ENCODE measurements at regions not wholly inside any gene's neighbourhood (a gene's known extent, or its start where the extent isn't known, plus 50 kb on each side); places are given as distances from the start of the nearest gene placed in this dataset.
"Not testable (repeated sequence)": the region's sequence is repeated elsewhere in the genome, so short reads cannot be mapped to it uniquely, and the experiment has no call there.

DNA sequence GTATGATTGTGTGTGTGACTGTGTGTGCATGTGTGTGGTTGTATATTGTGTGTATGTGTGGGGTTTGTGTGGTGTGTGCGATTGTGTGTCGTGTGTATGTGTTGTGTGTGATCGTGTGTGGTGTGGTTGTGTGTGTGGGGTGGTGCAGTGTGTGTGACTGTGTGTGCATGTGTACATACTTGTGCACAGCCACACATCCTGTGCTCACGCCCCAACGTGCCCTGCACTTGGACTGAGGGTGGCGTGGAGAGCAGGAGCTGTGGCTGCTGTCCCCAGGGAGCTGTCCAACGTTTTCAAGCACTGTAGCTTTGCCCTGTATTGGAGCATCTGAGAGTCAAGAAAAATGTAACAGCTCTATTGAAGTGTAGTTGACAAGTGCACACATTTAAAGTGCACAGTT lies 243.2 kb upstream of the HDAC4 start:
- no peak overlapping the region for H3K4me3 ChIP-seq
- H3K27ac ChIP-seq, result no peak overlapping the region
- ATAC-seq (no peak), DNase-seq (no peak)
- intact Hi-C loops (cut with DNase I), result no loop called here
- no peak for TF ChIP-seq POLR2A (IDR thresholded peaks at IDR 0.05)
- TF ChIP-seq, protein P1, sequence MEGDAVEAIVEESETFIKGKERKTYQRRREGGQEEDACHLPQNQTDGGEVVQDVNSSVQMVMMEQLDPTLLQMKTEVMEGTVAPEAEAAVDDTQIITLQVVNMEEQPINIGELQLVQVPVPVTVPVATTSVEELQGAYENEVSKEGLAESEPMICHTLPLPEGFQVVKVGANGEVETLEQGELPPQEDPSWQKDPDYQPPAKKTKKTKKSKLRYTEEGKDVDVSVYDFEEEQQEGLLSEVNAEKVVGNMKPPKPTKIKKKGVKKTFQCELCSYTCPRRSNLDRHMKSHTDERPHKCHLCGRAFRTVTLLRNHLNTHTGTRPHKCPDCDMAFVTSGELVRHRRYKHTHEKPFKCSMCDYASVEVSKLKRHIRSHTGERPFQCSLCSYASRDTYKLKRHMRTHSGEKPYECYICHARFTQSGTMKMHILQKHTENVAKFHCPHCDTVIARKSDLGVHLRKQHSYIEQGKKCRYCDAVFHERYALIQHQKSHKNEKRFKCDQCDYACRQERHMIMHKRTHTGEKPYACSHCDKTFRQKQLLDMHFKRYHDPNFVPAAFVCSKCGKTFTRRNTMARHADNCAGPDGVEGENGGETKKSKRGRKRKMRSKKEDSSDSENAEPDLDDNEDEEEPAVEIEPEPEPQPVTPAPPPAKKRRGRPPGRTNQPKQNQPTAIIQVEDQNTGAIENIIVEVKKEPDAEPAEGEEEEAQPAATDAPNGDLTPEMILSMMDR (IDR thresholded peaks at IDR 0.05), result no peak
- H3K27me3 ChIP-seq, result no peaks in the 10 kb centered on the region
- 42 to 44% methylated on average over 7 of the region's 7 CpGs for WGBS, 2 donors
- H3K9me3 ChIP-seq, result no peaks in the 10 kb centered on the region
- H3K36me3 ChIP-seq (replicated peaks in 1 of 2; ENCODE audit: insufficient read depth in 1 of 2, low read depth in 2 of 2), result no peaks in the 10 kb centered on the region
- H3K4me1 ChIP-seq, result no peaks in the 10 kb centered on the region

DNA sequence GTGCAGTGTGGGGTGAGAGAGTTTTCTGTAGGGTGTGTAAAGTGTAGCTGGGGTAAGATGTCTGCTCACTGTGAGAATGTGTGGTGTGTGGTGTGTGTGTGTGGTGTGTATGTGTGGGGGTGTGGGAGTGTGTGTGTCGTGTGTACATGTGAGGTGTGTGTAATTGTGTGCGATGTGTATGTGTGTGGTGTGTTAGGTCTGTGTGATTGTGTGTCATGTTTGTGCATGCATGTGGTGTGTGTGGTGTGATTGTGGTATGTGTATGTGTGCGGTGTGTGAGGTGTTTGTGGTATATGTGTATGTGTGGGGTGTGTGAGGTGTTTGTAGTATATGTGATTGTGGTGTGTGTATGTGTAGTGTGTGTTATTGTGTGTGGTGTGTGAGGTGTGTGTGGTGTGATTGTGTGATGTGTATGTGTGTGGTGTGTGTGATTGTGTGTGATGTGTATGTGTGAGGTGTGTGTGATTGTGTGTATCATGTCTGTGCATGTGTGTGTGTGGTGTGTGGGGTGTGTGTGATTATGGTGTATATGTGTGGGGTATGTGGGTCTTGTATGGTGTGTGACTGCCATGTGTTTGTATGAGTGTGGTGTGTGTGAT lies 241.7 kb upstream of the HDAC4 start:
- H3K36me3 ChIP-seq (replicated peaks in 1 of 2; ENCODE audit: insufficient read depth in 1 of 2, low read depth in 2 of 2), result no peaks in the 10 kb centered on the region
- TF ChIP-seq, protein P1 (IDR thresholded peaks at IDR 0.05), result no peak
- TF ChIP-seq POLR2A (IDR thresholded peaks at IDR 0.05), result no peak
- DNase-seq (no peak), ATAC-seq (no peak)
- intact Hi-C loops (cut with DNase I), result no loop called here
- H3K4me1 ChIP-seq, result no peaks in the 10 kb centered on the region
- no peak overlapping the region for H3K27ac ChIP-seq
- 76 to 96% methylated on average over 3 of the region's 3 CpGs for WGBS, 2 donors
- H3K27me3 ChIP-seq, result no peaks in the 10 kb centered on the region
- no peaks in the 10 kb centered on the region for H3K9me3 ChIP-seq
- H3K4me3 ChIP-seq, result no peak overlapping the region

DNA sequence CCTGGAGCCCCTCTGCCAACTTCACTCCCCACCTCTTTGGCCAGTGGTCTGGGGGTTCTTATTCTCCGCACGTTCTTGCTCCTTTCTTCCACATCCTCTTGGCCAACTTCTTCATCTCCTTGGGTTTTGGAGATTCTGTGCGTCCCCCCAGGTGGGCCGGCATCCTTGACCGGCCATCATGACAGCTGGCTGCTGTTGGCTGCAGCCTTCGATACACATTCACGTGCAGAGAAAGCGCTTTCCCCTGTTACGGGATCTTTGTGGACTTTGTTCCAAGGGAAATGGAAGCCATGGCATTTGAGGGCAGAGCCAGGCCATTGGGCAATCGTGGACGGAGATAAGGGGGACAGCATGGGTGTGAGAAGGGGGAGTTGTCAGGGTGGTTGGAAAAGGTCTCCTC lies 241.1 kb upstream of the HDAC4 start:
- WGBS, 2 donors, result 76 to 88% methylated on average over 8 to 11 of the region's 11 CpGs

DNA sequence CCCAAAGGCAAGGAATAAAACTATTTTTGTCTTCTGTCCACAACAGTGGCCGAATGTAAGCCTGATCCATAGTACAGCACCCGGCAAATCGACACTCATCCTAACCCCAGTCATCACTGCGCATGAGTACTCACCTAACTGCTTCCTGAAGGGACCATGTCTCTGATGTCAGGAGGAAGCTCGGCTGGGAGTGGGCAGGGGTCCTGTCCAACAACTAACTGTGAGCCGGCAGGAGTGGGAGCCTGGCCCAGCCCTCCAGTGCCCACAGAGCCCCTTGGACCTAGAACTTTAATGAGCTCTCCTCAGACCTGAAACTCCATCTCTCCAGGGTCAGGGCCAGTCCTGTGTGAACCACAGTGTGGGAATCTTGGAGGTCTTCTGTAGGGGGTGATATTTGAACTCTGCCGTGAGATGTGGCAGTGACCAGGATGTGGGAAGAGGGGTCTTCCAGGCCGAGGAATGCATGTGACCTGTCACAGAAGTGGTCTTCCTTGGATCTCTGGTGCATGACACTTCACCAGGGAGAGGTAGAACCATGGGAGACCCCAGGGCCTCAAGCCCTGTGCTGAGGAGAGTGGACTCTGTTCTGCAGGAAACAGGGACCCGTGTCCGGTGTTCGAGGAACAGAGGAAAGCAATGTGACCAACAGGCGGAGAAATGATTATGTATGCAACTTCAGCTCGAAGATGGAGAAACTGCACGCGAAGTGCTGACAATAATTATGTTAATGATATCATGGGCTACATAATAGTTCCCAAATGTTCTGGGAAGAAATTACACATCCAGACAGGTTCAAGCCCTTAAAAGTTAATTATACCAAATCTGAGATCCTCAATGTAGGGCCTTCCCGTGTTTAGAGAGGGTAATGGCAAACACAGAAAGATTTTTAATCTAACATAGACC lies 240.1 kb upstream of the HDAC4 start:
- Histone ChIP-seq H3K4me1 (no peaks in the 10 kb centered on the region), H3K36me3 (replicated peaks in 1 of 2; ENCODE audit: insufficient read depth in 1 of 2, low read depth in 2 of 2) (no peaks in the 10 kb centered on the region), H3K27ac (no peak overlapping the region), H3K4me3 (no peak overlapping the region), H3K27me3 (no peaks in the 10 kb centered on the region), H3K9me3 (peaks cover 0 to 5% (median 0%) of the 10 kb centered on the region in 3 donors)
- ATAC-seq (no peak), DNase-seq (no peak)
- intact Hi-C loops (cut with DNase I), result no loop called here
- 76 to 82% methylated on average over 16 of the region's 16 CpGs for WGBS, 2 donors
- TF ChIP-seq, protein P1 (IDR thresholded peaks at IDR 0.05), result no peak
- TF ChIP-seq POLR2A (IDR thresholded peaks at IDR 0.05), result no peak

More for the DNA sequence above, 241.1 kb upstream of the HDAC4 start:
- intact Hi-C loops (cut with DNase I); H3K4me1 ChIP-seq; H3K36me3 ChIP-seq (replicated peaks in 1 of 2; ENCODE audit: insufficient read depth in 1 of 2, low read depth in 2 of 2); H3K9me3 ChIP-seq; H3K27ac ChIP-seq; DNase-seq; H3K4me3 ChIP-seq; ATAC-seq; H3K27me3 ChIP-seq: not testable (repeated sequence)

DNA sequence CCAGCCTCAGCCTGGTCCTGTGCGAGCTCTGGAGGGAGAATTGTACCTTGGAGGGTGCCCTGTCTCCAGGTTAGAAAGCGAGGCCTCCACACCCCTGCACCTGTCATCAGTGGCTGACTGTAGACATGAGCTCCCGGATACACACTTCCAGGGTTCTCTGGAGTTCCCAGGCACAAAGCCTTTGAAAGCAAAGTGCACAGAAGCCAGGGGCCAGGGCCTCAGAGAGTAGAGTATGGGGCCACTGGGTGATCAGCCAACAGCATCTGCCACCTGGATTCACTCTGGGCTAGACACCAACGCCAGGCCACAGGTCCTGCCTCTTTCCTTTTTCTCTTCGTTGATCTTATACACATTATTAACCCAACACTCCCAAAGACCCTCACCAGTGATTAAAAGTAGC lies 239.4 kb upstream of the HDAC4 start:
- peaks cover 0 to 5% (median 0%) of the 10 kb centered on the region in 3 donors for H3K9me3 ChIP-seq
- DNase-seq (no peak), ATAC-seq (no peak)
- intact Hi-C loops (cut with DNase I), result no loop called here
- WGBS, 2 donors, result 55 to 58% methylated on average over 5 of the region's 5 CpGs
- H3K36me3 ChIP-seq (replicated peaks in 1 of 2; ENCODE audit: insufficient read depth in 1 of 2, low read depth in 2 of 2), result no peaks in the 10 kb centered on the region
- TF ChIP-seq POLR2A (IDR thresholded peaks at IDR 0.05), result no peak
- TF ChIP-seq, protein P1 (IDR thresholded peaks at IDR 0.05), result no peak
- H3K4me1 ChIP-seq, result no peaks in the 10 kb centered on the region
- H3K27ac ChIP-seq, result no peak overlapping the region
- H3K27me3 ChIP-seq, result no peaks in the 10 kb centered on the region
- H3K4me3 ChIP-seq, result no peak overlapping the region
